SK-N-SH treated with all-trans-retinoic acid at 6 μM for 48 hours (cell line): ENCODE measurements at regions not wholly inside any gene's neighbourhood (a gene's known extent, or its start where the extent isn't known, plus 50 kb on each side); places are given as distances from the start of the nearest gene placed in this dataset.

Experiments used
- ATAC-seq: fragments of 200-7000 bp; cut with Tn5 transposase; 3 replicates; pipeline ENCODE4 v1.9.1; 2020; ENCODE audit warnings: mild to moderate bottlenecking, moderate library complexity
- BACH2 ChIP-seq: fragments of 250-450 bp; sonication (Bioruptor Pico); IDR thresholded peaks from 2 replicates; pipeline ENCODE4 v1.9.0; 2021; ENCODE audit warnings: mild to moderate bottlenecking, borderline replicate concordance
- CREB5 ChIP-seq: fragments of 250-450 bp; sonication (Bioruptor Pico); IDR thresholded peaks from 2 replicates; pipeline ENCODE4 v1.5.1; 2020; ENCODE audit warnings: low read depth, mild to moderate bottlenecking, moderate library complexity
- CSDC2 ChIP-seq: fragments of 250-450 bp; sonication (Bioruptor Pico); IDR thresholded peaks from 2 replicates; pipeline ENCODE4 v1.5.0; 2020; ENCODE audit warnings: mild to moderate bottlenecking, moderate library complexity
- ESRRG ChIP-seq: fragments of 250-450 bp; sonication (Bioruptor Pico); IDR thresholded peaks from 2 replicates; pipeline ENCODE4 v1.6.1; 2021; ENCODE audit warnings: mild to moderate bottlenecking
- GLIS3 ChIP-seq: fragments of 250-450 bp; sonication (Bioruptor Pico); IDR thresholded peaks from 2 replicates; pipeline ENCODE4 v1.5.0; 2020; ENCODE audit warnings: mild to moderate bottlenecking, moderate library complexity
- ISL1 ChIP-seq: fragments of 250-450 bp; sonication (Bioruptor Pico); IDR thresholded peaks from 2 replicates; pipeline ENCODE4 v2.1.2; 2022; ENCODE audit warnings: mild to moderate bottlenecking, moderate library complexity
- OSR1 ChIP-seq: fragments of 250-450 bp; sonication (Bioruptor Pico); IDR thresholded peaks from 2 replicates; pipeline ENCODE4 v1.8.0; 2022; ENCODE audit warnings: moderate library complexity, mild to moderate bottlenecking, inconsistent platforms
- PPARA ChIP-seq: fragments of 250-450 bp; sonication (Bioruptor Pico); IDR thresholded peaks from 2 replicates; pipeline ENCODE4 v1.5.0; 2020; ENCODE audit warnings: mild to moderate bottlenecking, borderline replicate concordance
- RARB ChIP-seq: fragments of 250-450 bp; sonication (Bioruptor Pico); IDR thresholded peaks from 2 replicates; pipeline ENCODE4 v1.8.0; 2021; ENCODE audit warnings: mild to moderate bottlenecking, moderate library complexity
- SNAI2 ChIP-seq: fragments of 250-450 bp; sonication (Bioruptor Pico); IDR thresholded peaks from 2 replicates; pipeline ENCODE4 v1.5.0; 2020; ENCODE audit warnings: mild to moderate bottlenecking, moderate library complexity
- TCF4 ChIP-seq: fragments of 250-450 bp; sonication (Bioruptor Pico); IDR thresholded peaks from 2 replicates; pipeline ENCODE4 v1.8.0; 2021; ENCODE audit warnings: mild to moderate bottlenecking, moderate library complexity, borderline replicate concordance
- TOX ChIP-seq: fragments of 250-450 bp; sonication (Bioruptor Pico); IDR thresholded peaks from 2 replicates; pipeline ENCODE4 v1.8.0; 2021; ENCODE audit warnings: mild to moderate bottlenecking, moderate library complexity, borderline replicate concordance
- ZC3H10 ChIP-seq: fragments of 250-450 bp; sonication (Bioruptor Pico); IDR thresholded peaks from 2 replicates; pipeline ENCODE4 v1.5.1; 2021; ENCODE audit warnings: mild to moderate bottlenecking, moderate library complexity
- ZFP3 ChIP-seq: fragments of 250-450 bp; sonication (Bioruptor Pico); IDR thresholded peaks from 2 replicates; pipeline ENCODE4 v1.5.0; 2020; ENCODE audit warnings: mild to moderate bottlenecking, moderate library complexity
- ZFP30 ChIP-seq: fragments of 450-650 bp; formaldehyde crosslinking; IDR thresholded peaks from 2 replicates; pipeline ENCODE4 v1.5.0; 2022; ENCODE audit warnings: mild to moderate bottlenecking, moderate library complexity
- ZNF565 ChIP-seq: fragments of 450-650 bp; formaldehyde crosslinking; conservative IDR thresholded peaks from 2 replicates; pipeline ENCODE4 v1.5.0; 2020; ENCODE audit warnings: low read depth, mild to moderate bottlenecking, moderate library complexity
- ZNF8 ChIP-seq: fragments of 450-650 bp; formaldehyde crosslinking; IDR thresholded peaks from 2 replicates; pipeline ENCODE4 v1.5.0; 2020; ENCODE audit warnings: mild to moderate bottlenecking, moderate library complexity
- TF ChIP-seq, protein P1 (sequence below): fragments of 250-450 bp; sonication (Bioruptor Pico); IDR thresholded peaks from 2 replicates; pipeline ENCODE4 v1.5.0; 2020; ENCODE audit warnings: mild to moderate bottlenecking, moderate library complexity
- TF ChIP-seq, protein P2 (sequence below): fragments of 250-450 bp; sonication (Bioruptor Pico); IDR thresholded peaks from 2 replicates; pipeline ENCODE4 v1.5.1; 2021; ENCODE audit warnings: mild to moderate bottlenecking, moderate library complexity
- TF ChIP-seq, protein P3 (sequence below): fragments of 250-450 bp; sonication (Bioruptor Pico); IDR thresholded peaks from 2 replicates; pipeline ENCODE4 v1.8.0; 2020; ENCODE audit warnings: mild to moderate bottlenecking, moderate library complexity, borderline replicate concordance

DNA sequence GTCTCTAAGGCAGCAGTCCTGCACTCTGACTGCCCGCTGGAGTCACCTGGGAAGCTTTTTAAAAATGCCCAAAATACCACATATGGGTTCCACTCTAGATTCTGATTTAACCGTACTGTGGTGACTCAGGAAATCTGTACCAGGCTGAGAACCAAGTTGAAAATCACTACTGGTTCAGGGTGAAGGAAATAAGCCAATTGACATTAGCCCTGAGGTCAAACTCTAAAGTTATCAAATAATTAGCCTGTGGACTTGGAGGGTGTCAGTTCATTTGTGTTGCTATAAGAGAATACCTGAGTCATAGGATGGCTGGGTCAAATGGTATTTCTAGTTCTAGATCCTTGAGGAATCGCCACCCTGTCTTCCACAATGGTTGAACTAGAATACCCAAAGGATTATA lies 321.7 kb upstream of the ROPN1 start:
- no peak for ATAC-seq
- TF ChIP-seq CREB5 (CRISPR knock-in tag) (no peak), TOX (CRISPR knock-in tag) (no peak), ZNF8 (no peak), PPARA (no peak), GLIS3 (CRISPR knock-in tag) (no peak), BACH2 (CRISPR knock-in tag) (no peak), OSR1 (CRISPR knock-in tag) (no peak), SNAI2 (CRISPR knock-in tag) (no peak), ZC3H10 (no peak)
- TF ChIP-seq, protein P1, sequence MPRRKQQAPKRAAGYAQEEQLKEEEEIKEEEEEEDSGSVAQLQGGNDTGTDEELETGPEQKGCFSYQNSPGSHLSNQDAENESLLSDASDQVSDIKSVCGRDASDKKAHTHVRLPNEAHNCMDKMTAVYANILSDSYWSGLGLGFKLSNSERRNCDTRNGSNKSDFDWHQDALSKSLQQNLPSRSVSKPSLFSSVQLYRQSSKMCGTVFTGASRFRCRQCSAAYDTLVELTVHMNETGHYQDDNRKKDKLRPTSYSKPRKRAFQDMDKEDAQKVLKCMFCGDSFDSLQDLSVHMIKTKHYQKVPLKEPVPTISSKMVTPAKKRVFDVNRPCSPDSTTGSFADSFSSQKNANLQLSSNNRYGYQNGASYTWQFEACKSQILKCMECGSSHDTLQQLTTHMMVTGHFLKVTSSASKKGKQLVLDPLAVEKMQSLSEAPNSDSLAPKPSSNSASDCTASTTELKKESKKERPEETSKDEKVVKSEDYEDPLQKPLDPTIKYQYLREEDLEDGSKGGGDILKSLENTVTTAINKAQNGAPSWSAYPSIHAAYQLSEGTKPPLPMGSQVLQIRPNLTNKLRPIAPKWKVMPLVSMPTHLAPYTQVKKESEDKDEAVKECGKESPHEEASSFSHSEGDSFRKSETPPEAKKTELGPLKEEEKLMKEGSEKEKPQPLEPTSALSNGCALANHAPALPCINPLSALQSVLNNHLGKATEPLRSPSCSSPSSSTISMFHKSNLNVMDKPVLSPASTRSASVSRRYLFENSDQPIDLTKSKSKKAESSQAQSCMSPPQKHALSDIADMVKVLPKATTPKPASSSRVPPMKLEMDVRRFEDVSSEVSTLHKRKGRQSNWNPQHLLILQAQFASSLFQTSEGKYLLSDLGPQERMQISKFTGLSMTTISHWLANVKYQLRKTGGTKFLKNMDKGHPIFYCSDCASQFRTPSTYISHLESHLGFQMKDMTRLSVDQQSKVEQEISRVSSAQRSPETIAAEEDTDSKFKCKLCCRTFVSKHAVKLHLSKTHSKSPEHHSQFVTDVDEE, result no peak
- TF ChIP-seq, protein P2, sequence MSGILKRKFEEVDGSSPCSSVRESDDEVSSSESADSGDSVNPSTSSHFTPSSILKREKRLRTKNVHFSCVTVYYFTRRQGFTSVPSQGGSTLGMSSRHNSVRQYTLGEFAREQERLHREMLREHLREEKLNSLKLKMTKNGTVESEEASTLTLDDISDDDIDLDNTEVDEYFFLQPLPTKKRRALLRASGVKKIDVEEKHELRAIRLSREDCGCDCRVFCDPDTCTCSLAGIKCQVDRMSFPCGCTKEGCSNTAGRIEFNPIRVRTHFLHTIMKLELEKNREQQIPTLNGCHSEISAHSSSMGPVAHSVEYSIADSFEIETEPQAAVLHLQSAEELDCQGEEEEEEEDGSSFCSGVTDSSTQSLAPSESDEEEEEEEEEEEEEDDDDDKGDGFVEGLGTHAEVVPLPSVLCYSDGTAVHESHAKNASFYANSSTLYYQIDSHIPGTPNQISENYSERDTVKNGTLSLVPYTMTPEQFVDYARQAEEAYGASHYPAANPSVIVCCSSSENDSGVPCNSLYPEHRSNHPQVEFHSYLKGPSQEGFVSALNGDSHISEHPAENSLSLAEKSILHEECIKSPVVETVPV (CRISPR knock-in tag), result no peak

- ATAC-seq, result peak; percentile 96
- TF ChIP-seq OSR1 (CRISPR knock-in tag) (no peak), ZFP3 (peak; percentile 29; the same call in 1 of the 2 replicates), ZC3H10 (no peak)
- TF ChIP-seq, all 23 proteins: peak for 1
Measured at GRCh38 chr3:124315215-124316033, 323.5 kb upstream of the ROPN1 start.

GRCh38 chr3:124316034-124316287 lies 324.0 kb upstream of the ROPN1 start:
- TF ChIP-seq, protein P3, sequence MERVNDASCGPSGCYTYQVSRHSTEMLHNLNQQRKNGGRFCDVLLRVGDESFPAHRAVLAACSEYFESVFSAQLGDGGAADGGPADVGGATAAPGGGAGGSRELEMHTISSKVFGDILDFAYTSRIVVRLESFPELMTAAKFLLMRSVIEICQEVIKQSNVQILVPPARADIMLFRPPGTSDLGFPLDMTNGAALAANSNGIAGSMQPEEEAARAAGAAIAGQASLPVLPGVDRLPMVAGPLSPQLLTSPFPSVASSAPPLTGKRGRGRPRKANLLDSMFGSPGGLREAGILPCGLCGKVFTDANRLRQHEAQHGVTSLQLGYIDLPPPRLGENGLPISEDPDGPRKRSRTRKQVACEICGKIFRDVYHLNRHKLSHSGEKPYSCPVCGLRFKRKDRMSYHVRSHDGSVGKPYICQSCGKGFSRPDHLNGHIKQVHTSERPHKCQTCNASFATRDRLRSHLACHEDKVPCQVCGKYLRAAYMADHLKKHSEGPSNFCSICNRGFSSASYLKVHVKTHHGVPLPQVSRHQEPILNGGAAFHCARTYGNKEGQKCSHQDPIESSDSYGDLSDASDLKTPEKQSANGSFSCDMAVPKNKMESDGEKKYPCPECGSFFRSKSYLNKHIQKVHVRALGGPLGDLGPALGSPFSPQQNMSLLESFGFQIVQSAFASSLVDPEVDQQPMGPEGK (CRISPR knock-in tag), result no peak
- no peak for TF ChIP-seq CREB5 (CRISPR knock-in tag)
- TF ChIP-seq, protein P1, result no peak
- no peak for TF ChIP-seq ZNF8
- TF ChIP-seq OSR1 (CRISPR knock-in tag), result no peak
- no peak for TF ChIP-seq ESRRG (CRISPR knock-in tag)
- no peak for TF ChIP-seq SNAI2 (CRISPR knock-in tag)
- TF ChIP-seq ZNF565 (CRISPR knock-in tag), result no peak
- no peak for TF ChIP-seq TCF4 (CRISPR knock-in tag)
- no peak for TF ChIP-seq ZC3H10
- TF ChIP-seq TOX (CRISPR knock-in tag), result no peak
- no peak for TF ChIP-seq GLIS3 (CRISPR knock-in tag)
- no peak for TF ChIP-seq RARB (CRISPR knock-in tag)
- no peak for TF ChIP-seq CSDC2 (CRISPR knock-in tag)
- TF ChIP-seq ISL1 (CRISPR knock-in tag), result no peak
- no peak for TF ChIP-seq BACH2 (CRISPR knock-in tag)
- no peak for TF ChIP-seq ZFP30 (CRISPR knock-in tag)
- ATAC-seq, result no peak
